Nephron (organoid): ENCODE measurements at regions not wholly inside any gene's neighbourhood (a gene's known extent, or its start where the extent isn't known, plus 50 kb on each side); places are given as distances from the start of the nearest gene placed in this dataset.
"Not testable (repeated sequence)": the region's sequence is repeated elsewhere in the genome, so short reads cannot be mapped to it uniquely, and the experiment has no call there.

Source experiments
- H3K27ac Mint-ChIP-seq, 3 experiments: 2 replicates each; pipeline ENCODE4 v1.8.0; 2020; ENCODE audit warnings: mixed read lengths in 3 of 3, mild to moderate bottlenecking in 2 of 3, moderate library complexity in 1 of 3
- H3K27me3 Mint-ChIP-seq: 2 replicates; pipeline ENCODE4 v1.8.0; 2021; ENCODE audit warnings: low read depth, mild to moderate bottlenecking, moderate library complexity, mixed read lengths
- H3K36me3 Mint-ChIP-seq: 2 replicates; pipeline ENCODE4 v1.8.0; 2020; ENCODE audit warnings: low read depth, mixed read lengths
- H3K4me1 Mint-ChIP-seq: 2 replicates; pipeline ENCODE4 v1.8.0; 2020; ENCODE audit warnings: mixed read lengths
- H3K4me3 Mint-ChIP-seq, 3 experiments: 2 replicates each; pipeline ENCODE4 v1.8.0; 2020; ENCODE audit warnings: mild to moderate bottlenecking in 3 of 3, mixed read lengths in 3 of 3, moderate library complexity in 2 of 3
- H3K9me3 Mint-ChIP-seq: 2 replicates; pipeline ENCODE4 v1.8.0; 2020; ENCODE audit warnings: mixed read lengths
- TF ChIP-seq, protein P1 (sequence below), 3 experiments: fragments of 200-600 bp; sonication (generic); IDR thresholded peaks; one replicate each; pipeline ENCODE4 v1.5.0; 2021; ENCODE audit warnings: antibody characterized with exemption in 3 of 3; ENCODE audit not compliant: unreplicated experiment in 3 of 3

DNA sequence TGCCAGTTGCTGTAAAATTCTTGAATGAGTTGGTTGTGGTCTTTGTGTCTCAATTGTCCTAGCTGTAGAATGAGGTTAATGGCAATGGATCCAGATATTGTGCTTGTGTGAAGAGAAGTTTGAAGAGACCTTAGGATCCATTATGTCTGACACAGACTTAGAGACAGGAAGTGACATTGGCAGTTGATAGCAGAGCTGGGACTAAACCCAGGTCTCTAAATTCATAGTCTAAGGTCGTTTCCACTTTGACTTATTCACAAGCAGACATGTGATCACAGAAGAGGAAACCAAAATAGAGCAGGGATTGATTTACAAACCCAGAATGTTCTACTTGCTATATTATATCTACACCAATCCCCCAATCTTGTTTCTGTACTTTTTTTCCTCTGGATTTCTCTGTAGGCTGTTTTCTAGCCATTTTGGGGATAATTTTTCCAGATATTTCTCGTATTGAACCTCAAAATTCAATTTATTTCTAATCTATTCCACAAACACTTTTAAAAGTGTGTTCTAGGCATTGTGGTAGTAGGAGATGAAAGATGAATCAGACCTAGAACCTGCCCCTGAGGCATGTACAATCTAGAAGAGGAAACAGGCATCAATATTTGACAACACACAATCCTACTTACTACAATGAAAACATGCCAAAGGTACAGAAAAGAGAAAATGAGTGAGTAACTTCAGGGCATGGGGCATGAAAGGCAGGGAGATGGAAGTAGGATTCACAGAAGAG, 123.3 kb downstream of the NFKBIZ start:
- Mint-ChIP-seq H3K36me3 (no peaks in the 10 kb centered on the region), H3K9me3 (peaks cover 10% of the 10 kb centered on the region), H3K27ac (no peak overlapping the region), H3K4me3 (no peak overlapping the region), H3K27me3 (peaks cover under 1% of the 10 kb centered on the region), H3K4me1 (peaks cover 6% of the 10 kb centered on the region)
- TF ChIP-seq, protein P1, sequence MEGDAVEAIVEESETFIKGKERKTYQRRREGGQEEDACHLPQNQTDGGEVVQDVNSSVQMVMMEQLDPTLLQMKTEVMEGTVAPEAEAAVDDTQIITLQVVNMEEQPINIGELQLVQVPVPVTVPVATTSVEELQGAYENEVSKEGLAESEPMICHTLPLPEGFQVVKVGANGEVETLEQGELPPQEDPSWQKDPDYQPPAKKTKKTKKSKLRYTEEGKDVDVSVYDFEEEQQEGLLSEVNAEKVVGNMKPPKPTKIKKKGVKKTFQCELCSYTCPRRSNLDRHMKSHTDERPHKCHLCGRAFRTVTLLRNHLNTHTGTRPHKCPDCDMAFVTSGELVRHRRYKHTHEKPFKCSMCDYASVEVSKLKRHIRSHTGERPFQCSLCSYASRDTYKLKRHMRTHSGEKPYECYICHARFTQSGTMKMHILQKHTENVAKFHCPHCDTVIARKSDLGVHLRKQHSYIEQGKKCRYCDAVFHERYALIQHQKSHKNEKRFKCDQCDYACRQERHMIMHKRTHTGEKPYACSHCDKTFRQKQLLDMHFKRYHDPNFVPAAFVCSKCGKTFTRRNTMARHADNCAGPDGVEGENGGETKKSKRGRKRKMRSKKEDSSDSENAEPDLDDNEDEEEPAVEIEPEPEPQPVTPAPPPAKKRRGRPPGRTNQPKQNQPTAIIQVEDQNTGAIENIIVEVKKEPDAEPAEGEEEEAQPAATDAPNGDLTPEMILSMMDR (IDR thresholded peaks at IDR 0.05; ENCODE audit: unreplicated experiment in 3 of 3), result no peak

DNA sequence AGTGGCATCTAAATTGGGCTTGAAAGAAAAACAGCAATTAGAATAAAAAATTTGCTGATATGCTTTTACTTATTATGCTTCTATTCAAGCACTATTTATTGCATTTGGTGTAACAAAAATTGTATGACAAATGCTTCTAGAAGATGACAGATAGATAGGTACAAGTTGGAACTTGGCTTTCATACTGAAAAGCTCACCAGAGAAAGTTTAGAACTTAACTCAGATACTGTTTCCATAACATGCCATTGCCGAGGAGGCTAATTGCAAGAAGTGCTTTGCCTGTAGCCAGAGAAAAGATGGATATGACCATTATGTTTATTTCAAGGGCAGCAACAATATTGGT, 123.8 kb downstream of the NFKBIZ start:
- H3K27me3 Mint-ChIP-seq, result peaks cover 4% of the 10 kb centered on the region
- peaks cover 7% of the 10 kb centered on the region for H3K9me3 Mint-ChIP-seq
- no peak overlapping the region for H3K27ac Mint-ChIP-seq
- no peaks in the 10 kb centered on the region for H3K36me3 Mint-ChIP-seq
- TF ChIP-seq, protein P1 (IDR thresholded peaks at IDR 0.05; ENCODE audit: unreplicated experiment in 3 of 3), result no peak
- peaks cover 10% of the 10 kb centered on the region for H3K4me1 Mint-ChIP-seq
- H3K4me3 Mint-ChIP-seq, result no peak overlapping the region

DNA sequence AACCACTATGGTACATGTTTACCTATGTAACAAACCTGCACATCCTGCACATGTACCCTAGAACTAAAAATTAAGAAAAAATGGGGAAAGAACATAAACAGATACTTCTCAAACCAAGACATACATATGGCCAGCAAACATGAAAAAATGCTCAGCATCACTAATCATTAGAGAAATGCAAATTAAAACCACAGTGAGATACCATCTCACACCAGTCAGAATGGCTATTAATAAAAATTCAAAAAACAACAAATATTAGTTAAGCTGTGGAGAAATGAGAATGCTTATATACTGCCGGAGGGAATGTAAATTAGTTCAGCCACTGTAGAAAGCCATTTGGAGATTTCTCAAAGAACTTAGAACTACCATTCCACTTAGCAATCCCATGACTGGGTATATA, 126.1 kb downstream of the NFKBIZ start:
- H3K9me3 Mint-ChIP-seq, H3K27ac Mint-ChIP-seq, H3K27me3 Mint-ChIP-seq, H3K4me3 Mint-ChIP-seq, H3K36me3 Mint-ChIP-seq: not testable (repeated sequence)
- peaks cover 14% of the 10 kb centered on the region for H3K4me1 Mint-ChIP-seq

DNA sequence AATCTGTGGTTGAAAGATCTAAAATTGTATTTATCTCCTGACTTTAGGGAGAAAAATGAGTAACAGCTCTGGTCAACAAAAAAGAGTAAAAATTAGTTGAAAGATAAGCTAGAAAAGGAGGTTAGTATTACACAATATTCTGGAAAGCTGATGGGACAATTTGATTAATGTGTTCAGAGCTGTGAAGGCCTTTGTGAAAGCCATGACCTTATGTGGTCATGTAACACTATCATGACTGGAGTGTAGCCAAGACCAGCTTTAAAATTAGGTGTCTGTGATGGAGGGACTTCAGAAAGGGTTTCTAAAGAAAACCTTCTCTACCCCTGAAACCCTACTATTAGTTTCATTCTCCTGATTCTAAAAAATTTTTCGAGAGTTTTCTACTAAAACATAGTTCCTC, 127.2 kb downstream of the NFKBIZ start:
- no peak overlapping the region for H3K27ac Mint-ChIP-seq
- no peak overlapping the region for H3K4me3 Mint-ChIP-seq
- H3K36me3 Mint-ChIP-seq, result no peaks in the 10 kb centered on the region
- H3K9me3 Mint-ChIP-seq, result no peaks in the 10 kb centered on the region
- TF ChIP-seq, protein P1 (IDR thresholded peaks at IDR 0.05; ENCODE audit: unreplicated experiment in 3 of 3), result no peak
- H3K4me1 Mint-ChIP-seq, result peaks cover 14% of the 10 kb centered on the region
- H3K27me3 Mint-ChIP-seq, result peaks cover 4% of the 10 kb centered on the region

DNA sequence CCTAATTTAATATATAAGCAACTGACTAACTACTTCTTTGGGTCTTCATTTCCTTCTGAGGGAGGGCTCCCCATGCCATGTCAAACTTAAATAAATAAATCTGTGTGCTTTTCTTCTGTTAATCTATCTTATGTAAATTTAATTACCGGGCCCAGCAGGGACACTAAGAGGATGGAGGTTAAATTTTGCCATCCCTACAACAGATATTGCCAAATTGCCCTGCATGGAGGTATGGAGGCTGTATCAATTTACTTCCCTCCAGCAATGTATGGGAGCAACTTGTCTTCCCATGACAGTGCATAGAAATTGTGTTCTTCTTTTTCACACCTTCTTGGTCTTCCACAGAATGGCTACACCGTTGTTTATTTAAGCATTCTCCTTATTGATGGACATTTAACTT, 129.0 kb downstream of the NFKBIZ start:
- H3K27ac Mint-ChIP-seq, result no peak overlapping the region
- H3K36me3 Mint-ChIP-seq, result no peaks in the 10 kb centered on the region
- H3K4me1 Mint-ChIP-seq, result peaks cover 14% of the 10 kb centered on the region
- peaks cover 4% of the 10 kb centered on the region for H3K27me3 Mint-ChIP-seq
- TF ChIP-seq, protein P1 (IDR thresholded peaks at IDR 0.05; ENCODE audit: unreplicated experiment in 3 of 3), result no peak
- H3K9me3 Mint-ChIP-seq, result no peaks in the 10 kb centered on the region
- no peak overlapping the region for H3K4me3 Mint-ChIP-seq

DNA sequence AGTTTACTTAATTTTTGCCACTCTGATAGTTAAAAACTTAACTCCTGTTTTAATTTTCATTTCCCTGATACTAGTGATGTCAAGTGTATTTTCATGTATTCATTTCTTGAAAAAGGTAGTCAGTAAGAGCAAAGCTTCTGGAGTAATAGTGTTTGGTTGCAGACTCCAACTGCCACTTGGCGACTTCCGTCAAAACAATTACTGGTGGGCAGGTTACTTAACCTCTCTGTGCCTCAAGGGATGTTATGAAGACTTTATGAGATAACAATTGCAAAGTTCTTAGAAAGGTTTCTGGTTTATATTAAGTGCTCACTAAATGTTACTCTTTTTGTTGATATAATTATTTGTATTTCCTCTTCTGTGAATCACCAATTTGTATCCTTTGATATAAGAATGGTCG, 129.7 kb downstream of the NFKBIZ start:
- no peaks in the 10 kb centered on the region for H3K9me3 Mint-ChIP-seq
- H3K4me3 Mint-ChIP-seq, result no peak overlapping the region
- peaks cover 5% of the 10 kb centered on the region for H3K27me3 Mint-ChIP-seq
- TF ChIP-seq, protein P1 (IDR thresholded peaks at IDR 0.05; ENCODE audit: unreplicated experiment in 3 of 3), result no peak
- no peak overlapping the region for H3K27ac Mint-ChIP-seq
- no peaks in the 10 kb centered on the region for H3K36me3 Mint-ChIP-seq
- H3K4me1 Mint-ChIP-seq, result peaks cover 14% of the 10 kb centered on the region
